NOMO-1 treated with dmso at 0.1 percent for 144 hours (cell line): ENCODE measurements at regions not wholly inside any gene's neighbourhood (a gene's known extent, or its start where the extent isn't known, plus 50 kb on each side); places are given as distances from the start of the nearest gene placed in this dataset.
"Not testable (repeated sequence)": the region's sequence is repeated elsewhere in the genome, so short reads cannot be mapped to it uniquely, and the experiment has no call there.

Experiments used
- DNase-seq: peaks from one replicate; lab custom pipeline; 2025; ENCODE audit not compliant: unreplicated experiment; lab: John Stamatoyannopoulos, UW

GRCh38 chrX:129086802-129087201 is 436.5 kb downstream of the SMARCA1 start:
- DNase-seq: no peak

- not testable (repeated sequence) for DNase-seq
These were observed 439.0 kb downstream of the SMARCA1 start for GRCh38 chrX:129084291-129084690.

GRCh38 chrX:129077424-129078170 is 445.7 kb downstream of the SMARCA1 start:
- DNase-seq: no peak

- no peak for DNase-seq
These were observed 451.9 kb downstream of the SMARCA1 start for GRCh38 chrX:129071390-129071789.

- no peak for DNase-seq
These were observed 457.4 kb downstream of the SMARCA1 start for GRCh38 chrX:129065895-129066294.

- DNase-seq: no peak
These were observed 464.9 kb downstream of the SMARCA1 start for GRCh38 chrX:129058405-129058804.

- no peak for DNase-seq
These were observed 480.2 kb downstream of the SMARCA1 start for GRCh38 chrX:129043138-129043537.

GRCh38 chrX:129041319-129041718 is 482.0 kb downstream of the SMARCA1 start:
- no peak for DNase-seq

- no peak for DNase-seq
These were observed 483.2 kb downstream of the SMARCA1 start for GRCh38 chrX:129040124-129040523.

GRCh38 chrX:129039176-129039575 is 484.1 kb downstream of the SMARCA1 start:
- no peak for DNase-seq

GRCh38 chrX:129037389-129037788 is 485.9 kb downstream of the SMARCA1 start:
- no peak for DNase-seq

GRCh38 chrX:129035180-129035579 is 488.1 kb downstream of the SMARCA1 start:
- DNase-seq: no peak

GRCh38 chrX:129034196-129034595 is 489.1 kb downstream of the SMARCA1 start:
- no peak for DNase-seq

GRCh38 chrX:129026202-129026601 is 497.1 kb downstream of the SMARCA1 start:
- no peak for DNase-seq

GRCh38 chrX:129025376-129025775 is 497.9 kb downstream of the SMARCA1 start:
- DNase-seq: no peak

GRCh38 chrX:129019412-129019811 is 503.9 kb downstream of the SMARCA1 start:
- no peak for DNase-seq

- no peak for DNase-seq
These were observed 507.9 kb downstream of the SMARCA1 start for GRCh38 chrX:129015381-129015780.

GRCh38 chrX:129013574-129013973 is 509.7 kb downstream of the SMARCA1 start:
- DNase-seq: no peak

GRCh38 chrX:129007631-129008030 is 515.7 kb downstream of the SMARCA1 start:
- no peak for DNase-seq

- no peak for DNase-seq
These were observed 516.8 kb downstream of the SMARCA1 start for GRCh38 chrX:129006491-129006890.

GRCh38 chrX:129000797-129001196 is 522.5 kb downstream of the SMARCA1 start:
- no peak for DNase-seq

GRCh38 chrX:129000018-129000417 is 523.3 kb downstream of the SMARCA1 start:
- DNase-seq: no peak
